Kidney (tissue), 13 donors: ENCODE measurements at regions not wholly inside any gene's neighbourhood (a gene's known extent, or its start where the extent isn't known, plus 50 kb on each side); places are given as distances from the start of the nearest gene placed in this dataset.

Experiments
- DNase-seq, 5 donors: peaks; one replicate each; pipeline ENCODE4 v3.0.0-alpha.2; 2013 to 2020
- FAIRE-seq: peaks from 2 replicates; lab custom pipeline; 2012; peaks lifted over from hg19 to GRCh38; lab: Jason Lieb, UNC
- H3K27ac ChIP-seq, 2 donors: one replicate each; pipeline ENCODE4 v1.7.0; 2013; ENCODE audit warnings: low read depth in 2 of 2, low read length in 2 of 2, inconsistent platforms in 1 of 2
- H3K27me3 ChIP-seq: one replicate; pipeline ENCODE4 v1.7.1; 2013; ENCODE audit warnings: low read length, inconsistent platforms; ENCODE audit not compliant: control insufficient read depth, insufficient read depth
- H3K36me3 ChIP-seq, 3 donors: one replicate each; pipeline versions ENCODE4 v1.7.0 to v1.7.1; 2013; ENCODE audit warnings: low read length in 3 of 3, control low read depth in 1 of 3, inconsistent platforms in 1 of 3; ENCODE audit not compliant: insufficient read depth in 3 of 3, control insufficient read depth in 2 of 3
- H3K4me1 ChIP-seq, 3 donors: one replicate each; pipeline versions ENCODE4 v1.7.0 to v1.7.1; 2013; ENCODE audit warnings: low read length in 3 of 3, inconsistent platforms in 1 of 3, low read depth in 1 of 3; ENCODE audit not compliant: control insufficient read depth in 2 of 3, insufficient read depth in 2 of 3
- H3K4me3 ChIP-seq, 3 donors: one replicate each; pipeline versions ENCODE4 v1.7.0 to v1.8.1; 2013; ENCODE audit warnings: low read length in 3 of 3, control low read depth in 1 of 3, inconsistent platforms in 1 of 3
- H3K9ac ChIP-seq, 3 donors: one replicate each; pipeline versions ENCODE4 v1.7.0 to v1.7.1; 2013; ENCODE audit warnings: low read length in 3 of 3, control low read depth in 1 of 3, inconsistent platforms in 1 of 3
- H3K9me3 ChIP-seq, 3 donors: one replicate each; pipeline versions ENCODE4 v1.7.0 to v1.7.1; 2013; ENCODE audit warnings: low read length in 3 of 3, control low read depth in 1 of 3, inconsistent platforms in 1 of 3; ENCODE audit not compliant: control insufficient read depth in 2 of 3, insufficient read depth in 1 of 3
- intact Hi-C: fragments of 100-400 bp; cut with DNase I; formaldehyde crosslinking; loops from one replicate; pipeline ENCODE4 v1.11.1; 2022
- TF ChIP-seq, protein P1 (sequence below): IDR thresholded peaks from 3 replicates; pipeline ENCODE4 v1.5.1; 2012; ENCODE audit warnings: mild to moderate bottlenecking, moderate library complexity, borderline replicate concordance; ENCODE audit not compliant: insufficient read depth; ENCODE audit errors: extremely low read depth
- donor health status: control.
- donor health status: control.
- donor health status: control.
- donor health status: control.
- donor health status: control.
- donor health status: DM: yes; HTN: yes; CAD: no.
- donor health status: Normal renal cell carcinoma (clear cell type).

DNA sequence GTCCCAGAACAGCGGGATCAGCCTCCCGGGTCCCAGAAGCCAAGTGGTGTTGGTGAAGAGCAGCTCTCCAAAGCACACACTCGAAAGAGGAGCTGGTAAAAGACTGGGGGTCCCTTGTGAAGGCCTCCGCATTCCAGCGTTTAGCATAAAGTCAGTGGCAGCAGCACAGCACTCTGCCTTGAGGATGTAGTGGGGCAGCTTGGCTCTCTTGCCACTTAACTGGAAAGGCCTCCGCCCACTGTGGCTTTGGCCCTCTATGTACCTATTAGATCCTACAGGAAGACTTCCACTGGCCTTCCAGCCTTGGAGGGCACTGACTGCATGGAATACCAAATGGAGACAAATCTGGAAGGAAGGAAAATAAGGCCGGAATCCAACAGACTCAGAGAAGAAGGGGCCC is 1455.3 kb downstream of the BRD1 start:
- Histone ChIP-seq H3K9ac (no peak overlapping the region), H3K4me3 (no peak overlapping the region), H3K27me3 (no peaks in the 10 kb centered on the region), H3K36me3 (no peaks in the 10 kb centered on the region), H3K27ac (no peak overlapping the region), H3K9me3 (no peaks in the 10 kb centered on the region), H3K4me1 (peaks cover 0 to 2% (median 0%) of the 10 kb centered on the region in 3 donors)
- no peak for DNase-seq
- TF ChIP-seq, protein P1, sequence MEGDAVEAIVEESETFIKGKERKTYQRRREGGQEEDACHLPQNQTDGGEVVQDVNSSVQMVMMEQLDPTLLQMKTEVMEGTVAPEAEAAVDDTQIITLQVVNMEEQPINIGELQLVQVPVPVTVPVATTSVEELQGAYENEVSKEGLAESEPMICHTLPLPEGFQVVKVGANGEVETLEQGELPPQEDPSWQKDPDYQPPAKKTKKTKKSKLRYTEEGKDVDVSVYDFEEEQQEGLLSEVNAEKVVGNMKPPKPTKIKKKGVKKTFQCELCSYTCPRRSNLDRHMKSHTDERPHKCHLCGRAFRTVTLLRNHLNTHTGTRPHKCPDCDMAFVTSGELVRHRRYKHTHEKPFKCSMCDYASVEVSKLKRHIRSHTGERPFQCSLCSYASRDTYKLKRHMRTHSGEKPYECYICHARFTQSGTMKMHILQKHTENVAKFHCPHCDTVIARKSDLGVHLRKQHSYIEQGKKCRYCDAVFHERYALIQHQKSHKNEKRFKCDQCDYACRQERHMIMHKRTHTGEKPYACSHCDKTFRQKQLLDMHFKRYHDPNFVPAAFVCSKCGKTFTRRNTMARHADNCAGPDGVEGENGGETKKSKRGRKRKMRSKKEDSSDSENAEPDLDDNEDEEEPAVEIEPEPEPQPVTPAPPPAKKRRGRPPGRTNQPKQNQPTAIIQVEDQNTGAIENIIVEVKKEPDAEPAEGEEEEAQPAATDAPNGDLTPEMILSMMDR, result no peak
- no peak for FAIRE-seq
- intact Hi-C loops, result no loop called here

DNA sequence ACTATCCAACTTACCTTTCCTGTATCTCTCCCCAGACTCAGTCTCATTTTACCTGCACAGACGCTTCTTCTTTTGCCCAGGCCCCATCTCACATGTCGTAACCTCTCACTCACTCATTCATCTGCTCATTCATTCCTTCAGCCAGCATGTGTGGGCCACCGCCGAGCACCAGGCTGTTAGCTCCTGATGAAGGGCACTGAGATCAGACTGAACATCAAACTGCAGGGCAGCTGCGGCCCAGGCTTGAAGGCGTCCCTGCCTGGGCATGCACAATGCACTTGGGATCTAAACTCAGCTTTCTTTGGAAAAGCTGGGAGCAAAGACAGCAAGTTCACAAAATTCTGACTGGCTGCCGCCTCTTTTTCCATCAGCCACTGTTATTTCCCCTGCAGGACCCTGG is 1456.3 kb downstream of the BRD1 start:
- FAIRE-seq (no peak), DNase-seq (no peak)
- H3K4me3 ChIP-seq, result no peak overlapping the region
- H3K27me3 ChIP-seq, result no peaks in the 10 kb centered on the region
- no peak overlapping the region for H3K9ac ChIP-seq
- H3K36me3 ChIP-seq, result no peaks in the 10 kb centered on the region
- H3K9me3 ChIP-seq, result no peaks in the 10 kb centered on the region
- no peak overlapping the region for H3K27ac ChIP-seq
- peaks cover 0 to 2% (median 0%) of the 10 kb centered on the region in 3 donors for H3K4me1 ChIP-seq
- intact Hi-C loops, result no loop called here
- TF ChIP-seq, protein P1, result no peak

DNA sequence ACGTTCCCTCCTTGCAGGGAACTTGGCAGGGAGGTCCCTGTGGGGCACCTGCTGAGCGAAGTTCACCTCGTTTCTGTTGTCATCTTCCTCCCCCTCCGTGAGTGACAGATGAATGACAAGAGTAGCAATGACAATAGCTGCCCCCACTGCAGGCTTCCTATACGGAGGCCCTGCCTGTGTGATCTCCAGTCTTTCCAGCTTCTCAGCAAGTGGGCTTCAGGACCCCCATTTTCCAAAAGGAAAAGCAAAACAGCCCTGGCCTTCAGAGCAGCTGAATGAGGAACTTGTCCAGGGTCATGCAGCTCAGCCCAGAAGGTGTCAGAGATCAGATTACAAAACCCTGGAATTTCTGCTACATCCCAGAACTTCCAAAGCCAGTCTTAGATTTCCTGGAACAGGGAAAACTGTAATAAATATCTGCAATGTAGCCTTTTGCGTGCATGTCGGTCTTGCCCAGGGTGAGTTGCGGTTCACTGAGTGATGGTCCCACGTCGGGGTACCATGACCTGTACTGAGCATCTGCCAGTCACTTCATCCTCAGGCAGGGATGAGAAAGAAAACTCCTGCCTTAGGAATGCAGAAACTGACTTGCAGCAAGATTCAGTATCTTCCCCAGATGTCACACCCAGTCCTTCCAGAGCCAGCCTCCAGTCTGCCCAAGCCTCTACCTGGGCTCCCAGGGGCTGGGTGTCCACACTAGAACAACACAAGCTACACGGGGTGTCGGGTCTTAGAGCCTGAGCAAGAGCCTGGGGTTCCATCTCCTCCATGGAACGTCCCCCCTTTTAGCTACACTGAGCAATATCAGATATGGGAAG is 1457.0 kb downstream of the BRD1 start:
- H3K36me3 ChIP-seq, result no peaks in the 10 kb centered on the region
- TF ChIP-seq, protein P1, result no peak
- no peak overlapping the region for H3K9ac ChIP-seq
- H3K4me3 ChIP-seq, result no peak overlapping the region
- H3K4me1 ChIP-seq, result peaks cover 0 to 2% (median 0%) of the 10 kb centered on the region in 3 donors
- H3K27me3 ChIP-seq, result no peaks in the 10 kb centered on the region
- DNase-seq (peak in 1 of 5 donors; percentile 11), FAIRE-seq (no peak)
- intact Hi-C loops, result no loop called here
- H3K9me3 ChIP-seq, result no peaks in the 10 kb centered on the region
- H3K27ac ChIP-seq, result no peak overlapping the region
